Neutrophil (primary cell): ENCODE measurements at regions not wholly inside any gene's neighbourhood (a gene's known extent, or its start where the extent isn't known, plus 50 kb on each side); places are given as distances from the start of the nearest gene placed in this dataset.
"Not testable (repeated sequence)": the region's sequence is repeated elsewhere in the genome, so short reads cannot be mapped to it uniquely, and the experiment has no call there.

Experiments used
- H3K27ac ChIP-seq: fragments of 200-600 bp; sonication (generic); 2 replicates; pipeline ENCODE4 v1.5.1; 2016; ENCODE audit warnings: mild to moderate bottlenecking, moderate library complexity
- H3K27me3 ChIP-seq: fragments of 200-600 bp; sonication (generic); 2 replicates; pipeline ENCODE4 v1.6.0; 2016; ENCODE audit warnings: mild to moderate bottlenecking
- H3K36me3 ChIP-seq: fragments of 200-600 bp; sonication (generic); 2 replicates; pipeline ENCODE4 v1.5.1; 2017
- H3K4me1 ChIP-seq, 2 experiments: fragments of 200-600 bp in 1 of 2; sonication (generic) in 1 of 2; 1 replicate in 1 of 2; 2 replicates in 1 of 2; pipeline versions ENCODE4 v1.5.1 to v1.6.1; 2013 to 2016; ENCODE audit warnings: low read depth in 1 of 2, low read length in 1 of 2, mild to moderate bottlenecking in 1 of 2, moderate library complexity in 1 of 2; ENCODE audit not compliant: control insufficient read depth in 1 of 2, insufficient read depth in 1 of 2
- H3K4me3 ChIP-seq, 2 experiments: fragments of 200-600 bp in 1 of 2; sonication (generic) in 1 of 2; 1 replicate in 1 of 2; 2 replicates in 1 of 2; pipeline ENCODE4 v1.5.1; 2013 to 2016; ENCODE audit warnings: low read depth in 1 of 2, low read length in 1 of 2, mild to moderate bottlenecking in 1 of 2, moderate library complexity in 1 of 2
- H3K9me3 ChIP-seq: fragments of 200-600 bp; sonication (generic); 2 replicates; pipeline ENCODE4 v1.5.1; 2016
- TF ChIP-seq, protein P1 (sequence below): fragments of 200-600 bp; sonication (generic); IDR thresholded peaks from 2 replicates; pipeline ENCODE4 v1.5.1; 2016; ENCODE audit warnings: antibody characterized with exemption

DNA sequence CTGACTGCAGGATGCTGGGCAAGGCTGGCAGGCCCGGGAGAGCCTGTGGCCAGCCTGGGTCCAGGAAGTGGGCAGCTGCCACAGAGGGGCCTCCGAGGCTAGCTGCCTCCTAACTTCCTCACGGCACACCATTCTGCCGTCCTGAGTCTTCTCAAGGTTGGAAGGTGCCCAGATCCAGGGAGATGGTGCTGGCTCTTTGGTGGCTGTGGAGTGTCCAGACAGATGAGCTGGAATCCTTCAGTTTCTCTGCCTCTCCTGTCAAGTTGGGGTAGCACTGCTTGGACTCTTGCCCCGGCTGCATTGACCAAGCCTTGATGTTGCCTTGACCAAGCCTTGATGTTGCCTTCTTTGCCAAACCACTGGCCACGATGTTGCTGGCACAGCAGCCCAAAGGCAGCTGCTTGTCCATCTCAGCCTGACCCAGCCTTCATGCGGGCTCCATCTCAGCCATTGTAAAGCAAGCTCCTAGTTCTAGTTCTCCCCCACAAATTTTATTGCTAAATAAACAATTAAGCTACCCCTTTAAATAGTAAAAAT is 75.1 kb upstream of the AFDN start:
- TF ChIP-seq, protein P1, sequence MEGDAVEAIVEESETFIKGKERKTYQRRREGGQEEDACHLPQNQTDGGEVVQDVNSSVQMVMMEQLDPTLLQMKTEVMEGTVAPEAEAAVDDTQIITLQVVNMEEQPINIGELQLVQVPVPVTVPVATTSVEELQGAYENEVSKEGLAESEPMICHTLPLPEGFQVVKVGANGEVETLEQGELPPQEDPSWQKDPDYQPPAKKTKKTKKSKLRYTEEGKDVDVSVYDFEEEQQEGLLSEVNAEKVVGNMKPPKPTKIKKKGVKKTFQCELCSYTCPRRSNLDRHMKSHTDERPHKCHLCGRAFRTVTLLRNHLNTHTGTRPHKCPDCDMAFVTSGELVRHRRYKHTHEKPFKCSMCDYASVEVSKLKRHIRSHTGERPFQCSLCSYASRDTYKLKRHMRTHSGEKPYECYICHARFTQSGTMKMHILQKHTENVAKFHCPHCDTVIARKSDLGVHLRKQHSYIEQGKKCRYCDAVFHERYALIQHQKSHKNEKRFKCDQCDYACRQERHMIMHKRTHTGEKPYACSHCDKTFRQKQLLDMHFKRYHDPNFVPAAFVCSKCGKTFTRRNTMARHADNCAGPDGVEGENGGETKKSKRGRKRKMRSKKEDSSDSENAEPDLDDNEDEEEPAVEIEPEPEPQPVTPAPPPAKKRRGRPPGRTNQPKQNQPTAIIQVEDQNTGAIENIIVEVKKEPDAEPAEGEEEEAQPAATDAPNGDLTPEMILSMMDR, result no peak
- no peaks in the 10 kb centered on the region for H3K9me3 ChIP-seq

DNA sequence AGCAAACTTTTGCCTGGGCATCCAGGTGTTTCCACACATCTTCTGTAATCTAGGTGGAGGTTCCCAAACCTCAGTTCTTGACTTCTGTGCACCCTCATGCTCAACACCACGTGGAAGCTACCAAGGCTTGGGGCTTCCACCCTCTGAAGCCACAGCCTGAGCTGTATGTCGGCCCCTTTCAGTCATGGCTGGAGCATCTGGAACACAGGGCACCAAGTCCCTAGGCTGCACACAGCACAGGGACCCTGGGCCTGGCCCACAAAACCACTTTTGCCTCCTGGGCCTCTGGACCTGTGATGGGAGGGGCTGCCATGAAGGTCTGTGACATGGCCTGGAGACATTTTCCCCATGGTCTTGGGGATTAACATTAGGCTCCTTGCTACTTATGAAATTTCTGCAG is 73.4 kb upstream of the AFDN start:
- H3K9me3 ChIP-seq, H3K27ac ChIP-seq, H3K27me3 ChIP-seq, H3K4me3 ChIP-seq, H3K36me3 ChIP-seq: not testable (repeated sequence)
- peaks cover 9 to 11% of the 10 kb centered on the region in 2 experiments for H3K4me1 ChIP-seq

More for the DNA sequence above, 75.1 kb upstream of the AFDN start:
- no peaks in the 10 kb centered on the region for H3K36me3 ChIP-seq
- H3K4me3 ChIP-seq, result no peak overlapping the region
- H3K4me1 ChIP-seq, result peaks cover 9 to 11% of the 10 kb centered on the region in 2 experiments
- H3K27ac ChIP-seq, result no peak overlapping the region
- H3K27me3 ChIP-seq, result no peaks in the 10 kb centered on the region

DNA sequence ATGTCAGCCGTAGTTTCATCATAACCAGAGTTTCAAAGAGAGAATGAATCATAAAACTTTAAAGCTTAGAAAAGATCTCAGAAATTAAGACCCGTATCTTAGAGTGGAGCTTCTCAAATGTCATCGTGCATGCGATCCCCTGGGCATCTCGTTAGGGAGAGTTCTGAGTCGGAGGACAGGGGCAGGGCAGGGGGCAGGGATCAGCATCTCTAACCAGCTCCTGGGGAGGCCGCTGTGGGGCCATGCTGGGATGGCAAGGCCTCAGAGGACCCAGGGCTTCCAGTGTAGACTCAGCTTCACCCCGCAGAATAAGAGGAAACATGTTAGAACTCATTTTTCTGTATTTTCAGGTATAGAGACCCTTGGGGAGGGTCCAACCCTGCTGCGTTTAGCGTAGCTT is 72.0 kb upstream of the AFDN start:
- no peaks in the 10 kb centered on the region for H3K36me3 ChIP-seq
- H3K9me3 ChIP-seq, result no peaks in the 10 kb centered on the region
- TF ChIP-seq, protein P1, result no peak
- peaks cover 9 to 11% of the 10 kb centered on the region in 2 experiments for H3K4me1 ChIP-seq
- H3K27ac ChIP-seq, result no peak overlapping the region
- no peak overlapping the region for H3K4me3 ChIP-seq
- H3K27me3 ChIP-seq, result no peaks in the 10 kb centered on the region

DNA sequence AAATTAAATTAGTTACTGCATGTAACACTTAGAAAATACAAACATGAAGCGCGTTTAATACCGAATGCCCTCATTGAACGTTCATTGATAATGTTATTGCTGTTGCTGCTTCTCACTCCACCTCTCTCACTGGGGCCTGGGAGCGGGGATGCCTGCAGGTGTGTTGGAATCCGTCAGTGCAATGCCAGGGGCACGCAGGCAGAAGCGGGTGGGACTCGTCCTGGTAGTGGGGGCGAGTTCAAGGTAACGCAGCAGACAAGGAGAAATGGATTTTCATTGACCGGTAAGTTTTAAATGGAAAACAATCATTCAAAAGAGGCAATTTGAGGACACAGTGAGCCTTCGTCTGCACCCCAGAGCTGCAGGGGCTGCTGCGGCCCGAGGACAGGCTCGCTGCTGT is 71.2 kb upstream of the AFDN start:
- TF ChIP-seq, protein P1, result no peak
- H3K27ac ChIP-seq, result no peak overlapping the region
- no peaks in the 10 kb centered on the region for H3K27me3 ChIP-seq
- no peaks in the 10 kb centered on the region for H3K36me3 ChIP-seq
- peaks cover 9 to 11% of the 10 kb centered on the region in 2 experiments for H3K4me1 ChIP-seq
- H3K9me3 ChIP-seq, result no peaks in the 10 kb centered on the region
- H3K4me3 ChIP-seq, result no peak overlapping the region

DNA sequence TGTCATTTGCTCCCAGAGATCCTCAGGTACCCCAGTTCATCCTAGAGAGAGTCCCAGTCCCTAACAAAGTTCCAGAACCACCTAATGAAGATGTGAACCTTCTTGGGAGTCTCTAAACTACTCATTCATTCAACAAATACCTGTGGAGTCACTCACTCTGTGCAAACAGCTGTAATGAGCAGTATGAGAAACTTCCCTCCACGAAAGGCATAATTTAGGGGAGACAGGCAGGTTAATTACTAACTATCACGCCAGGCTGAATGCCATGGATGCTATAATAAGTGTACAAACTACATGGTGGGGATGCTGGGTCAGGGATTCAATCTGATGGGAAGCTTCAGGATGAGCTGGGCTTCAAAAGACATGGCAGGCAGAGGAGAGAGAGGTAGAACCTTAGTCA is 70.1 kb upstream of the AFDN start:
- Histone ChIP-seq H3K36me3 (no peaks in the 10 kb centered on the region), H3K4me1 (peaks cover under 1 to 1% of the 10 kb centered on the region in 2 experiments), H3K9me3 (no peaks in the 10 kb centered on the region), H3K4me3 (no peak overlapping the region), H3K27ac (no peak overlapping the region), H3K27me3 (no peaks in the 10 kb centered on the region)
- TF ChIP-seq, protein P1, result no peak

DNA sequence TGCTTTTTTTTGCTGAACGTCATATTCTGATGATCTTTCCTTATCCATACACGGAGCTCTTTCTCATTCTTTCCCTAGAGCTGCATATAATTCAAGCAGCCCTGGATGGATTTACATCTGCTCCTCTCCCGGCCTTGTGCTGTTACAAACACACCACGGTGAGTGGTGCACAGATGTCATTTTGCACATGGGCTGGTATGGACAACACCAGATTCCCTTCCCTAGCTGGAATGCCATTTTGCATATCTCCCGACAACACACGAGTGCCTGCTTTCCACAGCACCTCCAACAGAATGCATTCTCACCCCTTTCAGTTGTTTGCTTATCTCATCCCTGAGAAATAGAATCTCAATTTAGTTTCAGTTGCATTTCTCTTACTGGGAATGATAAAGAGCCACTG is 69.5 kb upstream of the AFDN start:
- TF ChIP-seq, protein P1, result no peak
- H3K27me3 ChIP-seq, result no peaks in the 10 kb centered on the region
- H3K27ac ChIP-seq, result no peak overlapping the region
- no peak overlapping the region for H3K4me3 ChIP-seq
- no peaks in the 10 kb centered on the region for H3K36me3 ChIP-seq
- H3K4me1 ChIP-seq, result no peaks in the 10 kb centered on the region
- H3K9me3 ChIP-seq, result no peaks in the 10 kb centered on the region
